22Rv1 (cell line): ENCODE measurements at regions not wholly inside any gene's neighbourhood (a gene's known extent, or its start where the extent isn't known, plus 50 kb on each side); places are given as distances from the start of the nearest gene placed in this dataset.

ENCODE experiments used
- CTCF ChIP-seq: fragments of 450-650 bp; IDR thresholded peaks from 2 replicates; pipeline ENCODE4 v1.5.1; 2017; ENCODE audit warnings: mild to moderate bottlenecking
- ZFX ChIP-seq: fragments of 450-650 bp; IDR thresholded peaks from 2 replicates; pipeline ENCODE4 v1.6.1; 2017; ENCODE audit warnings: antibody characterized with exemption, borderline replicate concordance

GRCh38 chr18:6592522-6592921 is 137.0 kb upstream of the ARHGAP28 start:
- TF ChIP-seq CTCF (no peak), ZFX (no peak)
